ENCODE measurements at regions not wholly inside any gene's neighbourhood (a gene's known extent, or its start where the extent isn't known, plus 50 kb on each side); places are given as distances from the start of the nearest gene placed in this dataset.

- no peak overlapping the region for H3K4me3 ChIP-seq (ENCODE audit: insufficient read length, low read depth)
- no peaks in the 10 kb centered on the region for H3K36me3 ChIP-seq (ENCODE audit: insufficient read depth, insufficient read length, low read length)
- TF ChIP-seq SUZ12 (IDR thresholded peaks at IDR 0.05; ENCODE audit: extremely low read depth, insufficient read depth, insufficient read length) = no peak
- no peak for TF ChIP-seq YY1 (IDR thresholded peaks at IDR 0.05; ENCODE audit: insufficient read depth, insufficient read length)
- TF ChIP-seq ZNF274 (IDR thresholded peaks at IDR 0.05; ENCODE audit: low read depth, low read length) = no peak
- H3K9ac ChIP-seq (ENCODE audit: insufficient read length, low read depth) = no peak overlapping the region
- DNase-seq (ENCODE audit: low read depth, low spot score) = no peak
- no peaks in the 10 kb centered on the region for H3K9me3 ChIP-seq (ENCODE audit: insufficient read depth, low read length)
- H3K4me1 ChIP-seq (ENCODE audit: insufficient read depth, insufficient read length) = no peaks in the 10 kb centered on the region
- H3K27me3 ChIP-seq (ENCODE audit: insufficient read depth, insufficient read length) = no peaks in the 10 kb centered on the region
These were observed 1130.9 kb upstream of the PRKX start for GRCh38 chrX:4844376-4844775.

- Histone ChIP-seq H3K4me3 (ENCODE audit: insufficient read length, low read depth) (no peak overlapping the region), H3K27me3 (ENCODE audit: insufficient read depth, insufficient read length) (no peaks in the 10 kb centered on the region), H3K9ac (ENCODE audit: insufficient read length, low read depth) (no peak overlapping the region), H3K4me1 (ENCODE audit: insufficient read depth, insufficient read length) (no peaks in the 10 kb centered on the region), H3K9me3 (ENCODE audit: insufficient read depth, low read length) (no peaks in the 10 kb centered on the region), H3K36me3 (ENCODE audit: insufficient read depth, insufficient read length, low read length) (no peaks in the 10 kb centered on the region)
- DNase-seq (ENCODE audit: low read depth, low spot score) = no peak
- no peak for TF ChIP-seq ZNF274 (IDR thresholded peaks at IDR 0.05; ENCODE audit: low read depth, low read length)
- TF ChIP-seq YY1 (IDR thresholded peaks at IDR 0.05; ENCODE audit: insufficient read depth, insufficient read length) = no peak
- TF ChIP-seq SUZ12 (IDR thresholded peaks at IDR 0.05; ENCODE audit: extremely low read depth, insufficient read depth, insufficient read length) = no peak
These were observed 1127.8 kb upstream of the PRKX start for GRCh38 chrX:4841216-4841745.

DNA sequence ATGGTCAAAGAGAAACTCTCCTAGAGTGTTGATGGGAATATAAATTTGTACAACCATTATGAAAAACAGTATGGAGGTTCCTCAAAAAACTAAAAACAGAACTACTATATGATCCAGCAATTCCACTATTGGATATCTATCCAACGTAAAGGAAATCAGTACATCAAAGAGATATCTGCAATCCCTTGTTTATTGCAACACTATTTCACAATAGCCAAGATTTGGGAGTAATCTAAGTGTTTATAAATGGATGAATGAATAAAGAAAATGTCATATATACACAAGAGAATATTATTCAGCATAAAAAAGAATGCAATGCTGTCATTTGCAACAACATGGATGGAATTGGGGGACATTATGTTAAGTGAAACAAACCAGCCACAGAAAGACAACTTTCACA, 1118.1 kb upstream of the PRKX start:
- no peak for TF ChIP-seq SUZ12 (IDR thresholded peaks at IDR 0.05; ENCODE audit: extremely low read depth, insufficient read depth, insufficient read length)
- no peak for TF ChIP-seq YY1 (IDR thresholded peaks at IDR 0.05; ENCODE audit: insufficient read depth, insufficient read length)
- no peak for TF ChIP-seq ZNF274 (IDR thresholded peaks at IDR 0.05; ENCODE audit: low read depth, low read length)
- Histone ChIP-seq H3K36me3 (ENCODE audit: insufficient read depth, insufficient read length, low read length) (no peaks in the 10 kb centered on the region), H3K4me3 (ENCODE audit: insufficient read length, low read depth) (no peak overlapping the region), H3K9ac (ENCODE audit: insufficient read length, low read depth) (no peak overlapping the region), H3K9me3 (ENCODE audit: insufficient read depth, low read length) (no peaks in the 10 kb centered on the region), H3K4me1 (ENCODE audit: insufficient read depth, insufficient read length) (no peaks in the 10 kb centered on the region), H3K27me3 (ENCODE audit: insufficient read depth, insufficient read length) (no peaks in the 10 kb centered on the region)
- no peak for DNase-seq (ENCODE audit: low read depth, low spot score)

DNA sequence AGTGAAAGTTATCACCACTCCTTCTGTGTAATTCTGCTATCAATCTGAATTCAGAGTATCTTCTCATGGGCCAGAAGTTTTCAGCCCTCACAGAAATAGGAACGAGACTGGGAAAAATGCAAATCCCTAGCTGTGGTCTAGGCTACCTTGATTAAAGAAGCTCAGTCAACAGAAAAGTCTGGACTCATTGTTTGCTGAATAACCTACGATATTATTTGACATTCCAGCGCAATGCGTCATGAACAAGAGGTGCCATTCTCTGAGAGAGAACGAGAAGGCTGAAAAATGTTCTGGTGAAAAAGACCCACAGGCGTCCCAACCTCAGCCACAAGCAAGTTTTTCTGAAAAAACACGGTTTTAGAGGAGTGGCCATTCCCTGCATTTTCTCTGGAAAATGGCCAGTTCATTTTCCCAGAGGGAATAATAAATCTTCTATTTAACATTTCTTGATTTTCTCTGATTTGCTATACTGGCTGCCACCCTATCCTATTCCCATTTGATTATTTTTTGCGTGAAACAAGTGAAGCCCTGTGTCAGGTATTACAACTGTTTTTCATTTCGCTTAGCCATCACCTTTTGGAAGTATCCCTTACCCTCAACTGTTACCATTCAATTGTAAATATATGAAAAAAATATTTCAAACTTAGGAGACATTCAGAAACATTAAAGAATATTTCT, 1117.6 kb upstream of the PRKX start:
- Histone ChIP-seq H3K4me3 (ENCODE audit: insufficient read length, low read depth) (no peak overlapping the region), H3K9me3 (ENCODE audit: insufficient read depth, low read length) (no peaks in the 10 kb centered on the region), H3K9ac (ENCODE audit: insufficient read length, low read depth) (no peak overlapping the region), H3K4me1 (ENCODE audit: insufficient read depth, insufficient read length) (no peaks in the 10 kb centered on the region), H3K36me3 (ENCODE audit: insufficient read depth, insufficient read length, low read length) (no peaks in the 10 kb centered on the region), H3K27me3 (ENCODE audit: insufficient read depth, insufficient read length) (no peaks in the 10 kb centered on the region)
- no peak for DNase-seq (ENCODE audit: low read depth, low spot score)
- TF ChIP-seq YY1 (IDR thresholded peaks at IDR 0.05; ENCODE audit: insufficient read depth, insufficient read length) (no peak), ZNF274 (IDR thresholded peaks at IDR 0.05; ENCODE audit: low read depth, low read length) (no peak), SUZ12 (IDR thresholded peaks at IDR 0.05; ENCODE audit: extremely low read depth, insufficient read depth, insufficient read length) (no peak)

GRCh38 chrX:4825550-4825949, 1112.1 kb upstream of the PRKX start:
- H3K27me3 ChIP-seq (ENCODE audit: insufficient read depth, insufficient read length) = no peaks in the 10 kb centered on the region
- no peak for TF ChIP-seq SUZ12 (IDR thresholded peaks at IDR 0.05; ENCODE audit: extremely low read depth, insufficient read depth, insufficient read length)
- no peak for TF ChIP-seq YY1 (IDR thresholded peaks at IDR 0.05; ENCODE audit: insufficient read depth, insufficient read length)
- no peak for TF ChIP-seq ZNF274 (IDR thresholded peaks at IDR 0.05; ENCODE audit: low read depth, low read length)
- no peaks in the 10 kb centered on the region for H3K4me1 ChIP-seq (ENCODE audit: insufficient read depth, insufficient read length)
- no peak for DNase-seq (ENCODE audit: low read depth, low spot score)
- H3K4me3 ChIP-seq (ENCODE audit: insufficient read length, low read depth) = no peak overlapping the region
- no peaks in the 10 kb centered on the region for H3K36me3 ChIP-seq (ENCODE audit: insufficient read depth, insufficient read length, low read length)
- H3K9me3 ChIP-seq (ENCODE audit: insufficient read depth, low read length) = no peaks in the 10 kb centered on the region
- no peak overlapping the region for H3K9ac ChIP-seq (ENCODE audit: insufficient read length, low read depth)

DNA sequence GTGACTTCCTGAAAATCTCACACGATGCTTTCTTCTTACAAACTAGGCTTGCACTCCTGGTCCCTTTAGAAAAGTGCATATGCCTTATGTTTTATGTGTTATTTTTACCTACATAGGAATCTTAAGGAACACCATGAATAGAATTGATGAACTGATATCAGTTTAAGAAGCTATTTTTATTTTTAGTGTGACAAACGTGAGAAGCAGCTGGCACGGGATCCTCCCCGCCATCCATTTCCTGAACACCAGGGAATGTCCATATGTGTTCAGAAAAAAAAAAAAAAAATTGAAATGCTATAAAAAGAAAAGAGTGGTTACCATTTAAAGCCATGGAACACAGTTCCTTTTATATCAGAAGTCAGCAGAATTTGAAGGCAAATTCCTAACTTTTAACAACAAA, 1096.1 kb upstream of the PRKX start:
- TF ChIP-seq ZNF274 (IDR thresholded peaks at IDR 0.05; ENCODE audit: low read depth, low read length) = no peak
- no peak for DNase-seq (ENCODE audit: low read depth, low spot score)
- no peaks in the 10 kb centered on the region for H3K27me3 ChIP-seq (ENCODE audit: insufficient read depth, insufficient read length)
- no peaks in the 10 kb centered on the region for H3K4me1 ChIP-seq (ENCODE audit: insufficient read depth, insufficient read length)
- no peak overlapping the region for H3K4me3 ChIP-seq (ENCODE audit: insufficient read length, low read depth)
- H3K9me3 ChIP-seq (ENCODE audit: insufficient read depth, low read length) = peaks cover 8% of the 10 kb centered on the region; the same call in 1 of the 2 replicates
- no peaks in the 10 kb centered on the region for H3K36me3 ChIP-seq (ENCODE audit: insufficient read depth, insufficient read length, low read length)
- no peak overlapping the region for H3K9ac ChIP-seq (ENCODE audit: insufficient read length, low read depth)

DNA sequence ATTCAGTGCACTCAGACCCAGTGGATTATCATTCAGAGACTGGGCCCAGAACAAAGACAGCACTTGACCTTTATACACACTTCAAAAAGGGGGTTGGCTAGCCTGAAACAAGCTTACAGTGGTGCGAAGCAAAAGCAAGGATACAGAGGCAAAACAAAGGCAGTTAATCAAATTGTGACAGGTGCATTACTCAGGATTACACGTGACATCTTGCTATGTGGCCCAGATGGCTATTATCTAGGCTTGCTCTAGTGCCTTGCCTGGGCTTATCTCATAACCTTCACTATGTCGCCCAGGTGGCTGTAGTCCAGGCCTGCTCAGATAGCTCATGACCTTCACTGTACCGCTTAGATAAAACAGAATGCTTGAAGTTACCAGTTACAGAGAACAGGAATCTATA, 1092.1 kb upstream of the PRKX start:
- Histone ChIP-seq H3K9me3 (ENCODE audit: insufficient read depth, low read length) (peaks cover 8% of the 10 kb centered on the region; the same call in 1 of the 2 replicates), H3K9ac (ENCODE audit: insufficient read length, low read depth) (no peak overlapping the region), H3K36me3 (ENCODE audit: insufficient read depth, insufficient read length, low read length) (no peaks in the 10 kb centered on the region), H3K4me1 (ENCODE audit: insufficient read depth, insufficient read length) (no peaks in the 10 kb centered on the region), H3K4me3 (ENCODE audit: insufficient read length, low read depth) (no peak overlapping the region), H3K27me3 (ENCODE audit: insufficient read depth, insufficient read length) (no peaks in the 10 kb centered on the region)
- DNase-seq (ENCODE audit: low read depth, low spot score) = no peak
- TF ChIP-seq YY1 (IDR thresholded peaks at IDR 0.05; ENCODE audit: insufficient read depth, insufficient read length) (no peak), ZNF274 (IDR thresholded peaks at IDR 0.05; ENCODE audit: low read depth, low read length) (no peak), SUZ12 (IDR thresholded peaks at IDR 0.05; ENCODE audit: extremely low read depth, insufficient read depth, insufficient read length) (no peak)

Data from NT2/D1 (cell line).